ENCODE measurements at regions not wholly inside any gene's neighbourhood (a gene's known extent, or its start where the extent isn't known, plus 50 kb on each side); places are given as distances from the start of the nearest gene placed in this dataset.
"Not testable (repeated sequence)": the region's sequence is repeated elsewhere in the genome, so short reads cannot be mapped to it uniquely, and the experiment has no call there.

DNA sequence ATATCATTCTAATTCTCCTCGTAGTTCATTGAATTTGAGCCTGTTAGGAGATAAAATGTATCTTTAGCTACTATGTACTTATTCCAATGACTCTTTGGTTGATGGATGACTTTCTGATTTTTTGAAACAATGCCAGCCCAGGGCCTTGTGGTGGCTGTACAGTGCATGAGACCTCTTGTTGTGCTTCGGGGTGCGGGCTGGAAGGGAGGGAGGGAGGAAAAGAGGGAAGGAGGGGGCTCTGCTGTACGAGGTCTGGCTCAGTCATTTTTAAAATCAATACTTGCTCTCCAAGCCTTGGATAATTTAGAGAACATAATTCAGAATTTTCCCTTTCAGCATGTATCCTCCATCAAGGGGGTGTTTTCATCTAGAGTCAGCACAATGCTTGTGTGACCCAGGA lies 399.7 kb upstream of the ONECUT1 start:
- H3K4me2 ChIP-seq (ENCODE audit: insufficient read depth, insufficient read length, low read length): no peak overlapping the region
- H3K23me2 ChIP-seq (ENCODE audit: insufficient read length, low read depth, low read length, poor library complexity, severe bottlenecking): no peaks in the 10 kb centered on the region
- no peak overlapping the region for H2AFZ ChIP-seq (ENCODE audit: low read length)
- no peak overlapping the region for H2AK5ac ChIP-seq (ENCODE audit: insufficient read length, low read length)
- no peaks in the 10 kb centered on the region for H3K9me3 ChIP-seq (ENCODE audit: control insufficient read depth, low read depth, low read length)
- peaks cover 6 to 7% of the 10 kb centered on the region in 2 experiments; a peak in 3 of 5 replicates for H3K9me3 Mint-ChIP-seq
- no peaks in the 10 kb centered on the region for H3K79me2 ChIP-seq (ENCODE audit: insufficient read depth, low read length)
- no peak overlapping the region for H2BK20ac ChIP-seq (ENCODE audit: low read depth, low read length, poor library complexity, severe bottlenecking)
- H3K27me3 Mint-ChIP-seq (ENCODE audit: low read depth): no peaks in the 10 kb centered on the region; the same call in 1 of the 2 replicates
- TF ChIP-seq, protein P1, sequence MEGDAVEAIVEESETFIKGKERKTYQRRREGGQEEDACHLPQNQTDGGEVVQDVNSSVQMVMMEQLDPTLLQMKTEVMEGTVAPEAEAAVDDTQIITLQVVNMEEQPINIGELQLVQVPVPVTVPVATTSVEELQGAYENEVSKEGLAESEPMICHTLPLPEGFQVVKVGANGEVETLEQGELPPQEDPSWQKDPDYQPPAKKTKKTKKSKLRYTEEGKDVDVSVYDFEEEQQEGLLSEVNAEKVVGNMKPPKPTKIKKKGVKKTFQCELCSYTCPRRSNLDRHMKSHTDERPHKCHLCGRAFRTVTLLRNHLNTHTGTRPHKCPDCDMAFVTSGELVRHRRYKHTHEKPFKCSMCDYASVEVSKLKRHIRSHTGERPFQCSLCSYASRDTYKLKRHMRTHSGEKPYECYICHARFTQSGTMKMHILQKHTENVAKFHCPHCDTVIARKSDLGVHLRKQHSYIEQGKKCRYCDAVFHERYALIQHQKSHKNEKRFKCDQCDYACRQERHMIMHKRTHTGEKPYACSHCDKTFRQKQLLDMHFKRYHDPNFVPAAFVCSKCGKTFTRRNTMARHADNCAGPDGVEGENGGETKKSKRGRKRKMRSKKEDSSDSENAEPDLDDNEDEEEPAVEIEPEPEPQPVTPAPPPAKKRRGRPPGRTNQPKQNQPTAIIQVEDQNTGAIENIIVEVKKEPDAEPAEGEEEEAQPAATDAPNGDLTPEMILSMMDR (conservative IDR thresholded peaks at IDR 0.05): no peak
- H3K27ac Mint-ChIP-seq: no peak overlapping the region
- H3K27me3 ChIP-seq (ENCODE audit: insufficient read depth, low read length): no peaks in the 10 kb centered on the region
- H4K8ac ChIP-seq (replicated peaks; ENCODE audit: insufficient read length, low read depth, low read length): no peak overlapping the region
- no peak overlapping the region for H3K4me3 Mint-ChIP-seq
- H3K79me1 ChIP-seq (ENCODE audit: insufficient read depth, low read depth, low read length, poor library complexity, severe bottlenecking): no peaks in the 10 kb centered on the region
- WGBS (ENCODE audit: extremely low coverage, insufficient read length, low lambda C conversion rate): no CpG with 5 or more reads among the region's 4 CpGs
- no peak overlapping the region for H3K27ac ChIP-seq (ENCODE audit: insufficient read length, low read depth, low read length)
- H2BK12ac ChIP-seq (ENCODE audit: insufficient read length, low read depth, low read length): no peak overlapping the region
- no peak overlapping the region for H4K91ac ChIP-seq (ENCODE audit: insufficient read length, low read depth, low read length)
- H3K18ac ChIP-seq (ENCODE audit: insufficient read length, low read depth, low read length): no peak overlapping the region
- H2BK120ac ChIP-seq (ENCODE audit: low read depth, low read length, poor library complexity, severe bottlenecking): no peak overlapping the region
- no peak overlapping the region for H3K56ac ChIP-seq (ENCODE audit: insufficient read length, low read depth, low read length)
- H3K4me1 ChIP-seq (ENCODE audit: insufficient read depth, low read length): no peaks in the 10 kb centered on the region
- no peak overlapping the region for H3K14ac ChIP-seq (ENCODE audit: insufficient read depth, low read length)
- H3K4me1 Mint-ChIP-seq: no peaks in the 10 kb centered on the region
- H4K5ac ChIP-seq (ENCODE audit: insufficient read length, low read depth, low read length): no peak overlapping the region
- H2BK5ac ChIP-seq (ENCODE audit: insufficient read length, low read length): no peak overlapping the region
- DNase-seq: no peak
- H3T11ph ChIP-seq (ENCODE audit: low read length): no peak overlapping the region
- no peaks in the 10 kb centered on the region for H3K36me3 Mint-ChIP-seq (ENCODE audit: insufficient read depth in 1 of 3, low read depth in 3 of 3)
- no peak overlapping the region for H3K4ac ChIP-seq (ENCODE audit: low read depth, low read length)
- no peak overlapping the region for H3K9ac ChIP-seq (ENCODE audit: extremely low read depth, insufficient read length, low read length)
- no peak overlapping the region for H2BK15ac ChIP-seq (ENCODE audit: low read depth, low read length)
- H4K20me1 ChIP-seq (ENCODE audit: control insufficient read depth, insufficient read depth, insufficient read length): no peaks in the 10 kb centered on the region
- H3K23ac ChIP-seq (ENCODE audit: insufficient read length, low read depth, low read length): no peak overlapping the region

DNA sequence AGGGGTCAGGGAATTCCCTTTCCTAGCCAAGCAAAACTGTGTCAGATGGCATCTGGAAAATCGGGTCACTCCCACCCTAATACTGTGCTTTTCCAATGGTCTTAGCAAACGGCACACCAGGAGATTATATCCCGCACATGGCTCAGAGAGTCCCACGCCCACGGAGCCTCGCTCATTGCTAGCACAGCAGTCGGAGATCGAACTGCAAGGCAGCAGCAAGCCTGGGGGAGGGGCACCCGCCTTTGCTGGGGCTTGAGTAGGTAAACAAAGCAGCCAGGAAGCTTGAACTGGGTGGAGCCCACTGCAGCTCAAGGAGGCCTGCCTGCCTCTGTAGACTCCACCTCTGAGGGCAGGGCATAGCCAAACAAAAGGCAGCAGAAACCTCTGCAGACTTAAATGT lies 393.3 kb upstream of the ONECUT1 start:
- not testable (repeated sequence) for H3K18ac ChIP-seq (ENCODE audit: insufficient read length, low read depth, low read length); DNase-seq; H3K14ac ChIP-seq (ENCODE audit: insufficient read depth, low read length); H3K56ac ChIP-seq (ENCODE audit: insufficient read length, low read depth, low read length); H4K91ac ChIP-seq (ENCODE audit: insufficient read length, low read depth, low read length); H3K27me3 ChIP-seq (ENCODE audit: insufficient read depth, low read length); H2BK20ac ChIP-seq (ENCODE audit: low read depth, low read length, poor library complexity, severe bottlenecking); H3K23ac ChIP-seq (ENCODE audit: insufficient read length, low read depth, low read length); H3T11ph ChIP-seq (ENCODE audit: low read length); H3K4ac ChIP-seq (ENCODE audit: low read depth, low read length); H3K9ac ChIP-seq (ENCODE audit: extremely low read depth, insufficient read length, low read length); H3K4me2 ChIP-seq (ENCODE audit: insufficient read depth, insufficient read length, low read length); H3K9me3 ChIP-seq (ENCODE audit: control insufficient read depth, low read depth, low read length); H4K8ac ChIP-seq (replicated peaks; ENCODE audit: insufficient read length, low read depth, low read length); H3K27ac Mint-ChIP-seq; H4K5ac ChIP-seq (ENCODE audit: insufficient read length, low read depth, low read length); H2AK5ac ChIP-seq (ENCODE audit: insufficient read length, low read length); H3K4me1 ChIP-seq (ENCODE audit: insufficient read depth, low read length); H3K23me2 ChIP-seq (ENCODE audit: insufficient read length, low read depth, low read length, poor library complexity, severe bottlenecking); H2BK12ac ChIP-seq (ENCODE audit: insufficient read length, low read depth, low read length); H3K79me1 ChIP-seq (ENCODE audit: insufficient read depth, low read depth, low read length, poor library complexity, severe bottlenecking); H4K20me1 ChIP-seq (ENCODE audit: control insufficient read depth, insufficient read depth, insufficient read length); H3K4me3 Mint-ChIP-seq; H2AFZ ChIP-seq (ENCODE audit: low read length); H2BK5ac ChIP-seq (ENCODE audit: insufficient read length, low read length); H3K27me3 Mint-ChIP-seq (ENCODE audit: low read depth); H2BK15ac ChIP-seq (ENCODE audit: low read depth, low read length); H2BK120ac ChIP-seq (ENCODE audit: low read depth, low read length, poor library complexity, severe bottlenecking); H3K27ac ChIP-seq (ENCODE audit: insufficient read length, low read depth, low read length); H3K4me1 Mint-ChIP-seq; H3K79me2 ChIP-seq (ENCODE audit: insufficient read depth, low read length)
- H3K36me3 Mint-ChIP-seq (ENCODE audit: insufficient read depth in 1 of 3, low read depth in 3 of 3): peaks cover 4 to 11% (median 6%) of the 10 kb centered on the region in 3 experiments; a peak in 4 of 7 replicates
- H3K9me3 Mint-ChIP-seq: peaks cover 23 to 39% of the 10 kb centered on the region in 2 experiments
- WGBS (ENCODE audit: extremely low coverage, insufficient read length, low lambda C conversion rate): no CpG with 5 or more reads among the region's 9 CpGs
